Common myeloid progenitor, CD34-positive (primary cell): ENCODE measurements at regions not wholly inside any gene's neighbourhood (a gene's known extent, or its start where the extent isn't known, plus 50 kb on each side); places are given as distances from the start of the nearest gene placed in this dataset.

Experiments
- CTCF ChIA-PET: fragments of 350-600 bp; sonication (Branson Sonifier 250); formaldehyde crosslinking; loops from one replicate; lab custom pipeline; 2021; ENCODE audit warnings: antibody characterized with exemption; lab: Charles Lee
- POLR2A ChIA-PET: fragments of 350-600 bp; sonication (Branson Sonifier 250); formaldehyde crosslinking; loops from one replicate; lab custom pipeline; 2021; ENCODE audit warnings: antibody characterized with exemption; lab: Charles Lee
- DNase-seq, 3 donors: peaks; one replicate each; pipeline versions ENCODE4 v3.0.0 to v3.0.0-alpha.2; 2013
- H3K27ac ChIP-seq, 2 experiments: 1 replicate in 1 of 2; 2 replicates in 1 of 2; pipeline ENCODE4 v1.7.0; 2013; ENCODE audit warnings: inconsistent platforms in 2 of 2, low read length in 2 of 2, mild to moderate bottlenecking in 2 of 2, low read depth in 1 of 2, moderate library complexity in 1 of 2; ENCODE audit not compliant: severe bottlenecking in 2 of 2, insufficient read depth in 1 of 2, poor library complexity in 1 of 2
- H3K27me3 ChIP-seq, 5 experiments: replicated peaks in 2 of 5; 1 replicate in 3 of 5; 2 replicates in 2 of 5; pipeline versions ENCODE4 v1.6.1 to v1.7.0; 2013; ENCODE audit warnings: low read length in 4 of 5, mild to moderate bottlenecking in 2 of 5, moderate library complexity in 2 of 5, inconsistent platforms in 1 of 5; ENCODE audit not compliant: insufficient read depth in 5 of 5, control insufficient read depth in 4 of 5
- H3K36me3 ChIP-seq, 4 experiments: 1 replicate in 2 of 4; 2 replicates in 2 of 4; pipeline versions ENCODE4 v1.6.1 to v1.7.0; 2013; ENCODE audit warnings: low read length in 3 of 4, control low read depth in 1 of 4, mild to moderate bottlenecking in 1 of 4; ENCODE audit not compliant: control insufficient read depth in 4 of 4, insufficient read depth in 4 of 4
- H3K4me1 ChIP-seq, 4 experiments: 1 replicate in 3 of 4; 2 replicates in 1 of 4; pipeline versions ENCODE4 v1.6.1 to v1.7.1; 2013; ENCODE audit warnings: low read length in 3 of 4, mild to moderate bottlenecking in 3 of 4, control low read depth in 1 of 4, inconsistent platforms in 1 of 4, moderate library complexity in 1 of 4; ENCODE audit not compliant: control insufficient read depth in 4 of 4, insufficient read depth in 4 of 4; ENCODE audit errors: control extremely low read depth in 1 of 4
- H3K4me3 ChIP-seq, 7 experiments: 1 replicate in 4 of 7; 2 replicates in 3 of 7; pipeline versions ENCODE4 v1.5.1 to v1.7.0; 2013; ENCODE audit warnings: mild to moderate bottlenecking in 7 of 7, low read length in 6 of 7, moderate library complexity in 6 of 7, inconsistent platforms in 2 of 7, low read depth in 2 of 7, control low read depth in 1 of 7; ENCODE audit not compliant: insufficient read depth in 4 of 7, control insufficient read depth in 1 of 7; ENCODE audit errors: extremely low read depth in 1 of 7
- H3K9me3 ChIP-seq, 5 experiments: 1 replicate in 4 of 5; 2 replicates in 1 of 5; pipeline versions ENCODE4 v1.6.1 to v1.7.1; 2013; ENCODE audit warnings: low read length in 4 of 5, mild to moderate bottlenecking in 2 of 5, inconsistent platforms in 1 of 5, low read depth in 1 of 5, moderate library complexity in 1 of 5; ENCODE audit not compliant: control insufficient read depth in 4 of 5, insufficient read depth in 2 of 5; ENCODE audit errors: control extremely low read depth in 1 of 5
- WGBS: methylation state at CpG from one replicate; pipeline ENCODE4 v1.1.5; 2013; ENCODE audit not compliant: insufficient coverage; 5-methylcytosine and 5-hydroxymethylcytosine counted together

- Histone ChIP-seq H3K27me3 (no peaks in the 10 kb centered on the region), H3K4me1 (no peaks in the 10 kb centered on the region), H3K4me3 (no peak overlapping the region), H3K27ac (no peak overlapping the region), H3K9me3 (no peaks in the 10 kb centered on the region), H3K36me3 (no peaks in the 10 kb centered on the region)
- ChIA-PET CTCF (no interaction called here), POLR2A (no interaction called here)
- 38% methylated on average over 1 of the region's 4 CpGs for WGBS
- no peak for DNase-seq
These were observed 609.3 kb downstream of the IGSF11 start for GRCh38 chr3:118425272-118425837.

GRCh38 chr3:118433825-118434224, 600.8 kb downstream of the IGSF11 start:
- WGBS = no CpG with 5 or more reads among the region's 2 CpGs

GRCh38 chr3:118435851-118436350, 598.7 kb downstream of the IGSF11 start:
- POLR2A ChIA-PET = no interaction called here
- H3K36me3 ChIP-seq = no peaks in the 10 kb centered on the region
- H3K4me3 ChIP-seq = no peak overlapping the region
- H3K27ac ChIP-seq = no peak overlapping the region
- no peaks in the 10 kb centered on the region for H3K9me3 ChIP-seq
- no peaks in the 10 kb centered on the region for H3K27me3 ChIP-seq
- no peak for DNase-seq
- CTCF ChIA-PET = no interaction called here
- H3K4me1 ChIP-seq = no peaks in the 10 kb centered on the region
- 100% methylated on average over 1 of the region's 1 CpG for WGBS

More at GRCh38 chr3:118433825-118434224, 600.8 kb downstream of the IGSF11 start:
- DNase-seq = no peak
- no peaks in the 10 kb centered on the region for H3K9me3 ChIP-seq
- no peaks in the 10 kb centered on the region for H3K4me1 ChIP-seq
- no peak overlapping the region for H3K4me3 ChIP-seq
- ChIA-PET CTCF (no interaction called here), POLR2A (no interaction called here)
- no peaks in the 10 kb centered on the region for H3K27me3 ChIP-seq
- no peaks in the 10 kb centered on the region for H3K36me3 ChIP-seq
- no peak overlapping the region for H3K27ac ChIP-seq

GRCh38 chr3:118436697-118437262, 597.9 kb downstream of the IGSF11 start:
- Histone ChIP-seq H3K4me3 (no peak overlapping the region), H3K36me3 (no peaks in the 10 kb centered on the region), H3K27me3 (no peaks in the 10 kb centered on the region), H3K27ac (no peak overlapping the region), H3K4me1 (no peaks in the 10 kb centered on the region), H3K9me3 (no peaks in the 10 kb centered on the region)
- no CpG with 5 or more reads among the region's 1 CpG for WGBS
- ChIA-PET POLR2A (no interaction called here), CTCF (no interaction called here)
- DNase-seq = no peak

- Histone ChIP-seq H3K36me3 (no peaks in the 10 kb centered on the region), H3K27me3 (no peaks in the 10 kb centered on the region), H3K4me1 (no peaks in the 10 kb centered on the region), H3K27ac (no peak overlapping the region), H3K9me3 (no peaks in the 10 kb centered on the region), H3K4me3 (no peak overlapping the region)
- WGBS = 97% methylated on average over 5 of the region's 6 CpGs
- ChIA-PET POLR2A (no interaction called here), CTCF (no interaction called here)
- no peak for DNase-seq
These were observed 589.6 kb downstream of the IGSF11 start for GRCh38 chr3:118445036-118445435.

GRCh38 chr3:118447339-118447738, 587.3 kb downstream of the IGSF11 start:
- H3K36me3 ChIP-seq = no peaks in the 10 kb centered on the region
- no peak overlapping the region for H3K27ac ChIP-seq
- H3K4me3 ChIP-seq = no peak overlapping the region
- no peak for DNase-seq
- no peaks in the 10 kb centered on the region for H3K9me3 ChIP-seq
- H3K27me3 ChIP-seq = no peaks in the 10 kb centered on the region
- CTCF ChIA-PET = no interaction called here
- H3K4me1 ChIP-seq = no peaks in the 10 kb centered on the region
- POLR2A ChIA-PET = no interaction called here

- DNase-seq = no peak
- Histone ChIP-seq H3K9me3 (no peaks in the 10 kb centered on the region), H3K4me1 (no peaks in the 10 kb centered on the region), H3K27me3 (no peaks in the 10 kb centered on the region), H3K36me3 (no peaks in the 10 kb centered on the region), H3K27ac (no peak overlapping the region), H3K4me3 (no peak overlapping the region)
- no CpG with 5 or more reads among the region's 2 CpGs for whole genome bisulfite sequencing
- CTCF ChIA-PET = no interaction called here
- POLR2A ChIA-PET = no interaction called here
These were observed 567.8 kb downstream of the IGSF11 start for GRCh38 chr3:118466795-118467330.
